HCT116 (cell line): ENCODE measurements at regions not wholly inside any gene's neighbourhood (a gene's known extent, or its start where the extent isn't known, plus 50 kb on each side); places are given as distances from the start of the nearest gene placed in this dataset.

Source experiments
- SP1 ChIP-seq: IDR thresholded peaks from 2 replicates; pipeline ENCODE4 v1.6.1; 2012; ENCODE audit warnings: low read depth
- TF ChIP-seq, protein P1 (sequence below), 3 experiments: fragments of 200-600 bp in 1 of 3; sonication (generic) in 1 of 3; IDR thresholded peaks in 2 of 3; conservative IDR thresholded peaks in 1 of 3; 2 replicates each; pipeline ENCODE4 v1.5.1; 2012 to 2017; ENCODE audit warnings: low read depth in 2 of 3, low read length in 2 of 3, antibody characterized with exemption in 1 of 3, borderline replicate concordance in 1 of 3, control low read depth in 1 of 3, mild to moderate bottlenecking in 1 of 3, mixed read lengths in 1 of 3, mixed run types in 1 of 3, moderate library complexity in 1 of 3; ENCODE audit not compliant: insufficient read depth in 1 of 3
- TF ChIP-seq, protein P2 (sequence below): IDR thresholded peaks from 2 replicates; pipeline ENCODE4 v1.6.1; 2012
- TF ChIP-seq, protein P3 (sequence below): IDR thresholded peaks from 2 replicates; pipeline ENCODE4 v1.6.1; 2012

DNA sequence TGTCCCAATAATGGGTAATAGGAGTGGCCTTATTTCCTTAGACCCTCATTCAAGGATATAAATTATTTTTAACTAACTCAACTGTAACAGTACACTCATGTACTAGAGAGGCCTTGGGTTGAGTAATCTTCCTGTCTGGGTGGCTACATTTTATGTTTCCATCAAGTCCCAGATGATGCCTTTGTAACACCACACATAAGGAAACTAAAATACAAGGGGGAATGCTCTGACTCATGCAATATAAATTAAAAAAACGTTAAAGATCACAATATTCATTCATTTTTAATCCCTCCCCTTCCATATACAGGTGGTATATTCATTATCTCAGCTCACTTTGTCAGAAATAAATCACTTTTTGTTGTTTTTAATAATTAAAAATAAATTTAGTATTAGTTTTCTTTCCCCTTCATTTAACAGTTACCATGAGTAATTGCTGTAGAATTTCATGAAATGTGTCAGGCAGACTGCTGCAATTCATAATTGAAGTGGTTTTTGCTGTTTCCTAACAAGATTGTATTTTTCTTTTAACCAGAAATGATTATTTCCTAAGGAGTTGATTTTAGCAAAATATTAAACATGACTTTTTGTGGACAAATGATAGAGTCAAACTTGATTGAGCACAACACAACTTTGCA lies 1403.6 kb downstream of the SUCLG1 start:
- TF ChIP-seq SP1 = no peak; the same call in 1 of the 2 replicates
- TF ChIP-seq, protein P1, sequence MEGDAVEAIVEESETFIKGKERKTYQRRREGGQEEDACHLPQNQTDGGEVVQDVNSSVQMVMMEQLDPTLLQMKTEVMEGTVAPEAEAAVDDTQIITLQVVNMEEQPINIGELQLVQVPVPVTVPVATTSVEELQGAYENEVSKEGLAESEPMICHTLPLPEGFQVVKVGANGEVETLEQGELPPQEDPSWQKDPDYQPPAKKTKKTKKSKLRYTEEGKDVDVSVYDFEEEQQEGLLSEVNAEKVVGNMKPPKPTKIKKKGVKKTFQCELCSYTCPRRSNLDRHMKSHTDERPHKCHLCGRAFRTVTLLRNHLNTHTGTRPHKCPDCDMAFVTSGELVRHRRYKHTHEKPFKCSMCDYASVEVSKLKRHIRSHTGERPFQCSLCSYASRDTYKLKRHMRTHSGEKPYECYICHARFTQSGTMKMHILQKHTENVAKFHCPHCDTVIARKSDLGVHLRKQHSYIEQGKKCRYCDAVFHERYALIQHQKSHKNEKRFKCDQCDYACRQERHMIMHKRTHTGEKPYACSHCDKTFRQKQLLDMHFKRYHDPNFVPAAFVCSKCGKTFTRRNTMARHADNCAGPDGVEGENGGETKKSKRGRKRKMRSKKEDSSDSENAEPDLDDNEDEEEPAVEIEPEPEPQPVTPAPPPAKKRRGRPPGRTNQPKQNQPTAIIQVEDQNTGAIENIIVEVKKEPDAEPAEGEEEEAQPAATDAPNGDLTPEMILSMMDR (IDR thresholded peaks at IDR 0.05 in 2 of 3, conservative IDR thresholded peaks at IDR 0.05 in 1 of 3; ENCODE audit: borderline replicate concordance in 1 of 3, insufficient read depth in 1 of 3, low read depth in 2 of 3, low read length in 2 of 3) = no peak
- TF ChIP-seq, protein P2, sequence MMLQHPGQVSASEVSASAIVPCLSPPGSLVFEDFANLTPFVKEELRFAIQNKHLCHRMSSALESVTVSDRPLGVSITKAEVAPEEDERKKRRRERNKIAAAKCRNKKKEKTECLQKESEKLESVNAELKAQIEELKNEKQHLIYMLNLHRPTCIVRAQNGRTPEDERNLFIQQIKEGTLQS = no peak
- TF ChIP-seq, protein P3, sequence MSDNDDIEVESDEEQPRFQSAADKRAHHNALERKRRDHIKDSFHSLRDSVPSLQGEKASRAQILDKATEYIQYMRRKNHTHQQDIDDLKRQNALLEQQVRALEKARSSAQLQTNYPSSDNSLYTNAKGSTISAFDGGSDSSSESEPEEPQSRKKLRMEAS = no peak
